Choroid plexus epithelial cell (primary cell): ENCODE measurements at regions not wholly inside any gene's neighbourhood (a gene's known extent, or its start where the extent isn't known, plus 50 kb on each side); places are given as distances from the start of the nearest gene placed in this dataset.

Experiments
- DNase-seq: peaks from one replicate; pipeline ENCODE4 v3.0.0-alpha.2; 2010; ENCODE audit warnings: low read depth
- H3K4me3 ChIP-seq: 2 replicates; pipeline ENCODE4 v1.5.1; 2011; ENCODE audit warnings: low read depth, mild to moderate bottlenecking, control low read depth, low read length, moderate library complexity
- CTCF ChIP-seq: conservative IDR thresholded peaks from 2 replicates; pipeline ENCODE4 v1.5.1; 2011; ENCODE audit warnings: low read depth, mild to moderate bottlenecking, control low read depth, inconsistent platforms, low read length, moderate library complexity

DNA sequence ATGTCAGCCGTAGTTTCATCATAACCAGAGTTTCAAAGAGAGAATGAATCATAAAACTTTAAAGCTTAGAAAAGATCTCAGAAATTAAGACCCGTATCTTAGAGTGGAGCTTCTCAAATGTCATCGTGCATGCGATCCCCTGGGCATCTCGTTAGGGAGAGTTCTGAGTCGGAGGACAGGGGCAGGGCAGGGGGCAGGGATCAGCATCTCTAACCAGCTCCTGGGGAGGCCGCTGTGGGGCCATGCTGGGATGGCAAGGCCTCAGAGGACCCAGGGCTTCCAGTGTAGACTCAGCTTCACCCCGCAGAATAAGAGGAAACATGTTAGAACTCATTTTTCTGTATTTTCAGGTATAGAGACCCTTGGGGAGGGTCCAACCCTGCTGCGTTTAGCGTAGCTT, 72.0 kb upstream of the AFDN start:
- no peak for DNase-seq
- no peak for TF ChIP-seq CTCF
- H3K4me3 ChIP-seq = no peak overlapping the region

GRCh38 chr6:167755461-167755860, 71.2 kb upstream of the AFDN start:
- no peak overlapping the region for H3K4me3 ChIP-seq
- no peak for TF ChIP-seq CTCF
- no peak for DNase-seq

- DNase-seq = no peak
- no peak for TF ChIP-seq CTCF
- H3K4me3 ChIP-seq = no peak overlapping the region
Measured at GRCh38 chr6:167756597-167756996, 70.1 kb upstream of the AFDN start.

DNA sequence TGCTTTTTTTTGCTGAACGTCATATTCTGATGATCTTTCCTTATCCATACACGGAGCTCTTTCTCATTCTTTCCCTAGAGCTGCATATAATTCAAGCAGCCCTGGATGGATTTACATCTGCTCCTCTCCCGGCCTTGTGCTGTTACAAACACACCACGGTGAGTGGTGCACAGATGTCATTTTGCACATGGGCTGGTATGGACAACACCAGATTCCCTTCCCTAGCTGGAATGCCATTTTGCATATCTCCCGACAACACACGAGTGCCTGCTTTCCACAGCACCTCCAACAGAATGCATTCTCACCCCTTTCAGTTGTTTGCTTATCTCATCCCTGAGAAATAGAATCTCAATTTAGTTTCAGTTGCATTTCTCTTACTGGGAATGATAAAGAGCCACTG, 69.5 kb upstream of the AFDN start:
- DNase-seq = no peak
- TF ChIP-seq CTCF = no peak
- no peak overlapping the region for H3K4me3 ChIP-seq

DNA sequence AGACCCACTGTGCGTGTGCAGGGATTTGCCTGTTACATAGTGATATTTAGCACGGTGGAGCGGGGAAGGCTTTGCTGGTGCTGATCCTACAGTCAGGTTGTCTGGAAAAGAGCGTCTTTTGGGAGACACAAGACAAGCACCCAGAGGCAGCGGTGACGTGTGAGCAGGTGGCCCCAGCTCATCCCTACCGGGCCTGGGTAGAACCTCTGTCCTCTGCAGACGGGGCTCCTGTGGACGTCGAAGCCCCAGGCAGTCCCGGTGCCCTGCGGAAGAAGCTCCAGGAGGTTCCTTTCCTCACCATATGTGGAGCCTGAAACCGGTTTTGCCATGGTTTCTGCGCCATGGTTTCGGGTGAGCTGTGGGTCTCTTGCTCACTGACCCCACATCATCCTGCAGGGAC, 68.9 kb upstream of the AFDN start:
- H3K4me3 ChIP-seq = no peak overlapping the region
- no peak for TF ChIP-seq CTCF
- DNase-seq = no peak

- no peak for DNase-seq
- no peak for TF ChIP-seq CTCF
Measured at GRCh38 chr6:167758309-167759023, 68.2 kb upstream of the AFDN start.

GRCh38 chr6:167759206-167759605, 67.5 kb upstream of the AFDN start:
- TF ChIP-seq CTCF = no peak
- no peak for DNase-seq
- no peak overlapping the region for H3K4me3 ChIP-seq

More at GRCh38 chr6:167758309-167759023, 68.2 kb upstream of the AFDN start:
- no peak overlapping the region for H3K4me3 ChIP-seq
